ENCODE measurements at regions not wholly inside any gene's neighbourhood (a gene's known extent, or its start where the extent isn't known, plus 50 kb on each side); places are given as distances from the start of the nearest gene placed in this dataset.
"Not testable (repeated sequence)": the region's sequence is repeated elsewhere in the genome, so short reads cannot be mapped to it uniquely, and the experiment has no call there.

DNA sequence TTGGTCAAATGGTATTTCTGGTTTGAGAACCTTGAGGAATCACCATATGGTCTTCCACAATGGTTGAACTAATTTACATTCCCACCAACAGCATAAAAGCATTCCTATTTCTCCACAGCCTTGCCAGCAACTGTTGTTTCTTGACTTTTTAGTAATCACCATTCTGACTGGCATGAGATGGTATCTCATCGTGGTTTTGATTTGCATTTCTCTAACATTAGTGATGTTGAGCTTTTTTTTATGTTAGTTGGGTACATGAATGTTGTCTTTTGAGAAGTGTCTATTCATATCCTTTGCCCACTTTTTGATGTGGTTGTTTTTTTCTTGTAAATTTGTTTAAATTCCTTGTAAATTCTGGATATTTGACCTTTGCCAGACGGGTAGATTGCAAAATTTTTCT lies 679.7 kb downstream of the METTL15 start:
- not testable (repeated sequence) for TF ChIP-seq KLF10, CTCF, ZNF404 (tag by site-specific recombination; IDR thresholded peaks at IDR 0.05)
- TF ChIP-seq, protein P1, sequence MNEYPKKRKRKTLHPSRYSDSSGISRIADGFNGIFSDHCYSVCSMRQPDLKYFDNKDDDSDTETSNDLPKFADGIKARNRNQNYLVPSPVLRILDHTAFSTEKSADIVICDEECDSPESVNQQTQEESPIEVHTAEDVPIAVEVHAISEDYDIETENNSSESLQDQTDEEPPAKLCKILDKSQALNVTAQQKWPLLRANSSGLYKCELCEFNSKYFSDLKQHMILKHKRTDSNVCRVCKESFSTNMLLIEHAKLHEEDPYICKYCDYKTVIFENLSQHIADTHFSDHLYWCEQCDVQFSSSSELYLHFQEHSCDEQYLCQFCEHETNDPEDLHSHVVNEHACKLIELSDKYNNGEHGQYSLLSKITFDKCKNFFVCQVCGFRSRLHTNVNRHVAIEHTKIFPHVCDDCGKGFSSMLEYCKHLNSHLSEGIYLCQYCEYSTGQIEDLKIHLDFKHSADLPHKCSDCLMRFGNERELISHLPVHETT (tag by site-specific recombination; IDR thresholded peaks at IDR 0.05): not testable (repeated sequence)
